Upper lobe of left lung (tissue), 6 donors: ENCODE measurements at regions not wholly inside any gene's neighbourhood (a gene's known extent, or its start where the extent isn't known, plus 50 kb on each side); places are given as distances from the start of the nearest gene placed in this dataset.

Experiments
- ATAC-seq, 2 donors: fragments of 200-7000 bp; cut with Tn5 transposase; one replicate each; pipeline ENCODE4 v1.9.1; 2022; ENCODE audit warnings: mild to moderate bottlenecking in 2 of 2, moderate library complexity in 2 of 2; ENCODE audit not compliant: low FRiP score in 2 of 2
- DNase-seq, 2 donors: peaks; one replicate each; pipeline ENCODE4 v3.0.0-alpha.2; 2019 to 2020
- H3K27ac ChIP-seq, 4 donors: fragments of 200-600 bp; sonication (generic); one replicate each; pipeline ENCODE4 v1.5.1; 2016 to 2019
- H3K27me3 ChIP-seq, 4 donors: fragments of 200-600 bp; sonication (generic); one replicate each; pipeline ENCODE4 v1.5.1; 2017 to 2019
- H3K36me3 ChIP-seq, 4 donors: fragments of 200-600 bp; sonication (generic); one replicate each; pipeline ENCODE4 v1.5.1; 2016 to 2019
- H3K4me1 ChIP-seq, 4 donors: fragments of 200-600 bp; sonication (generic); one replicate each; pipeline ENCODE4 v1.5.1; 2018 to 2019
- H3K4me3 ChIP-seq, 4 donors: fragments of 200-600 bp; sonication (generic); one replicate each; pipeline ENCODE4 v1.5.1; 2017 to 2019; ENCODE audit warnings: mild to moderate bottlenecking in 2 of 4, moderate library complexity in 1 of 4
- H3K9me3 ChIP-seq, 4 donors: fragments of 200-600 bp; sonication (generic); one replicate each; pipeline ENCODE4 v1.5.1; 2018 to 2019
- CTCF ChIP-seq, 6 experiments: fragments of 450-650 bp in 4 of 6; fragments of 200-600 bp in 2 of 6; sonication (generic) in 2 of 6; IDR thresholded peaks; one replicate each; pipeline ENCODE4 v1.5.1; 2016 to 2019; ENCODE audit warnings: antibody characterized with exemption in 6 of 6
- EP300 ChIP-seq, 4 donors: sonication (generic); formaldehyde crosslinking; IDR thresholded peaks; one replicate each; pipeline ENCODE4 v1.5.1; 2017; ENCODE audit warnings: antibody characterized with exemption in 4 of 4, control low read depth in 2 of 4
- POLR2A ChIP-seq, 4 donors: fragments of 450-650 bp; IDR thresholded peaks; one replicate each; pipeline ENCODE4 v1.5.1; 2016 to 2017; ENCODE audit warnings: antibody characterized with exemption in 4 of 4, mild to moderate bottlenecking in 2 of 4
- POLR2AphosphoS5 ChIP-seq, 2 donors: sonication (generic); formaldehyde crosslinking; IDR thresholded peaks; one replicate each; pipeline ENCODE4 v1.5.1; 2017; ENCODE audit warnings: antibody characterized with exemption in 2 of 2
- WGBS, 2 donors: methylation state at CpG; one replicate each; pipeline ENCODE4 v1.1.5; 2017 to 2018; 5-methylcytosine and 5-hydroxymethylcytosine counted together
- donor health status: DM: no; HTN: no; CAD: no; lungs with moderate emphysema.
- donor health status: DM: no; HTN: yes; CAD: no; lungs with severe emphysema.

DNA sequence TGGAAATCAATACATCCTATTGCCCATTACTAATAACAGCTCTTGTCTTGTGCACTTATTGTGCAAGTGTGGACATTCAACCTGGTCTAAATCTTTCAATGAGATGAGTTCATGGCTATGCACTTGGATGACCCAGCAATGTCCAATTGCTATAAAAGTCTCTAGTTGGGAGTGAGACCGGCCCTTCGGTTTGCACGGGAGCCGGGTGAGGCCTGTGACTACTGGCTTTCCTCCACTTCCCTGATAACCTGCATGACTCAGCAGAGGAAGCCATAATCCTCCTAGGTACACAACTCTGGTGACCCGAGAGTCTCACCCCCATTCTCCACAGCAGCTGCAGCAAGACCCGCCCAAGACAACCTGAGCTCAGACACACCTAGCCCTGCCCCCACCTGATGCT is 135.9 kb upstream of the PAX6 start:
- Histone ChIP-seq H3K4me1 (no peaks in the 10 kb centered on the region), H3K9me3 (no peaks in the 10 kb centered on the region), H3K27ac (no peak overlapping the region), H3K36me3 (no peaks in the 10 kb centered on the region), H3K27me3 (no peaks in the 10 kb centered on the region), H3K4me3 (no peak overlapping the region)
- ATAC-seq = no peak
- 91 to 96% methylated on average over 4 to 6 of the region's 6 CpGs for WGBS, 2 donors
- TF ChIP-seq POLR2AphosphoS5 (IDR thresholded peaks at IDR 0.05) = no peak
- no peak for TF ChIP-seq EP300 (IDR thresholded peaks at IDR 0.05)
- no peak for TF ChIP-seq POLR2A (IDR thresholded peaks at IDR 0.05)
- TF ChIP-seq CTCF (IDR thresholded peaks at IDR 0.05) = no peak
- DNase-seq = no peak

DNA sequence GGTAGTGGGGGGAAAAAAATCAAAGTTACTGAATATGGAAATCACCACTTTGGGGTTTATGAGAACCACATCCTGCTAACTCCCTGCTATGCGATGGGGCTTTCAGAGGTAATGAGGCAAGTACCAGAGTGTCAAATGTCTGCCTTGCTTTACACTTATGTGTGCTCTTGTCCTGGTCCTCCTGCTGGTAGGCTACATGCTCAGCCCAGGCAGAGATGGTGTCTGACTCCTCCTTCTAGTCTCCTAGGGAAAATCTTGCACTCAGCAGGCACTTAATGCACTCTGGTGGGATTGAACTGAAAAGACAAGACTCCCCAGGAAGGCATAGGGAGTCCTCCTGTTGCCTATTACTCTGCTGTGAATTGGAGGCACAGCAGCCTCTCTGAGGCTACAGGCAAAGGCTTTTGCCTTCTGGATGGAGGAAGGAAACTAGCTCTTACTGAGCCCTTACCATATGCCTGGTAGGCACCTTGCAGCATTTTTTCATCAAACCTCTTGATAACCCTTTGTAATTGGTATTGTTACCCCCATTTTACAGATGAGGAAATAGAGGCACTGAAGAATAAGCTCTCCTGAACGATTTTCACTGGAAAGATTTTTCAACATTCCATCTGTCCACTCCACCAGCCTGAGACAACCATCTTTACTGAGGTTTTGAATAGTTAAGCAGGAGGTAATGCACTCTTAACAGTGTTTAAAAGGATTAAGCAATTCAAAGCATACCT is 132.1 kb upstream of the PAX6 start:
- ATAC-seq (no peak), DNase-seq (no peak)
- Histone ChIP-seq H3K36me3 (no peaks in the 10 kb centered on the region), H3K27ac (no peak overlapping the region), H3K27me3 (no peaks in the 10 kb centered on the region), H3K4me3 (no peak overlapping the region), H3K4me1 (no peaks in the 10 kb centered on the region), H3K9me3 (no peaks in the 10 kb centered on the region)
- 46 to 50% methylated on average over 2 of the region's 2 CpGs for WGBS, 2 donors
- TF ChIP-seq EP300 (IDR thresholded peaks at IDR 0.05) (no peak), POLR2AphosphoS5 (IDR thresholded peaks at IDR 0.05) (no peak), CTCF (IDR thresholded peaks at IDR 0.05) (no peak), POLR2A (IDR thresholded peaks at IDR 0.05) (no peak)

- ATAC-seq (no peak), DNase-seq (no peak)
- TF ChIP-seq POLR2AphosphoS5 (IDR thresholded peaks at IDR 0.05) (no peak), EP300 (IDR thresholded peaks at IDR 0.05) (no peak), CTCF (IDR thresholded peaks at IDR 0.05) (no peak), POLR2A (IDR thresholded peaks at IDR 0.05) (no peak)
- Histone ChIP-seq H3K27ac (no peak overlapping the region), H3K27me3 (no peaks in the 10 kb centered on the region), H3K4me1 (no peaks in the 10 kb centered on the region), H3K9me3 (no peaks in the 10 kb centered on the region), H3K36me3 (no peaks in the 10 kb centered on the region), H3K4me3 (no peak overlapping the region)
- 62 to 64% methylated on average over 4 of the region's 4 CpGs for WGBS, 2 donors
These were observed 129.4 kb upstream of the PAX6 start for GRCh38 chr11:31940371-31941037.

GRCh38 chr11:31939004-31939403 is 127.9 kb upstream of the PAX6 start:
- Histone ChIP-seq H3K36me3 (no peaks in the 10 kb centered on the region), H3K9me3 (no peaks in the 10 kb centered on the region), H3K27ac (no peak overlapping the region), H3K4me3 (no peak overlapping the region), H3K4me1 (no peaks in the 10 kb centered on the region), H3K27me3 (peaks cover 0 to 3% (median 0%) of the 10 kb centered on the region in 4 donors)
- no peak for ATAC-seq
- no peak for DNase-seq
- TF ChIP-seq EP300 (IDR thresholded peaks at IDR 0.05) = no peak
- TF ChIP-seq CTCF (IDR thresholded peaks at IDR 0.05) = no peak
- no peak for TF ChIP-seq POLR2AphosphoS5 (IDR thresholded peaks at IDR 0.05)
- TF ChIP-seq POLR2A (IDR thresholded peaks at IDR 0.05) = no peak
- 64 to 69% methylated on average over 3 of the region's 3 CpGs for WGBS, 2 donors
